ENCODE measurements at regions not wholly inside any gene's neighbourhood (a gene's known extent, or its start where the extent isn't known, plus 50 kb on each side); places are given as distances from the start of the nearest gene placed in this dataset.

DNA sequence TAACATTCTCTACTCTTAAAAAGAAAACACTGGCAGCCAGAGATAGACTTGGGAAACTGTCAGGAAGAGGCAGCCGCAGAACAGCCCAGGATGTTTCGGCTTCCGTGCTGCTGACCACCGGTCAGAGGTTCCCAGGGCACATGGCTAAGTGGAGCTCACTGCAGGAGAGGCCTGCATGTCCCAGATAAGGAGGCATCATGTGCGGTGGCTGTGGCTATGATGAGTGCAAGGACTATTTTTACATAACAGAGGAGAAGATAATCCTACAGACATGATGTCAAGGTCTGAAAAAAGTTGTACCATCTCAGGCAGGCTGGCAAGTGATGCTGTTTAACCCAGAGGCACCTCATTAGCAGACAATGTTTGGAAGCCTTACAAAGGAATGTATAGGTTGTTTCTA, 252.3 kb downstream of the CYRIA start:
- no peak overlapping the region for H2BK20ac ChIP-seq (ENCODE audit: low read depth, low read length)
- no peak overlapping the region for H3K4ac ChIP-seq (ENCODE audit: low read depth, low read length)
- no peak overlapping the region for H3K23ac ChIP-seq (ENCODE audit: low read depth, low read length)
- dilution Hi-C loops (cut with HindIII; ENCODE audit: low sequenced_read_pairs, unreplicated experiment) (no loop called here), in situ Hi-C loops (cut with MboI; ENCODE audit: low sequenced_read_pairs) (no loop called here), intact Hi-C loops (cut with micrococcal nuclease) (no loop called here)
- H3K9ac ChIP-seq (ENCODE audit: low read depth, low read length): no peak overlapping the region
- no peaks in the 10 kb centered on the region for H3K27me3 ChIP-seq (ENCODE audit: control insufficient read depth, insufficient read depth, low read length)
- no peaks in the 10 kb centered on the region for H3K36me3 ChIP-seq (ENCODE audit: control insufficient read depth, insufficient read depth, low read length)
- no peak overlapping the region for H3K14ac ChIP-seq (replicated peaks; ENCODE audit: low read depth, low read length)
- 11% methylated on average over 4 of the region's 5 CpGs; no CpG with 5 or more reads in 1 of the 2 experiments for WGBS, 2 experiments (ENCODE audit: extremely low coverage in 2 of 2, insufficient read length in 1 of 2)
- no peak overlapping the region for H2AK5ac ChIP-seq (ENCODE audit: low read depth, low read length)
- H2BK15ac ChIP-seq (ENCODE audit: low read depth, low read length): no peak overlapping the region
- CTCF ChIA-PET: no interaction called here
- no TSS peak for BruUV-seq (replicated peaks)
- H3K9me1 ChIP-seq (ENCODE audit: insufficient read depth, low read length): no peaks in the 10 kb centered on the region
- H4K8ac ChIP-seq (ENCODE audit: low read depth in 2 of 2, low read length in 2 of 2): no peak overlapping the region
- no peak overlapping the region for H2AK9ac ChIP-seq (replicated peaks; ENCODE audit: low read depth, low read length, poor library complexity)
- H3K4me2 ChIP-seq (ENCODE audit: low read depth, low read length): no peak overlapping the region
- no peak overlapping the region for H3K4me3 ChIP-seq (ENCODE audit: insufficient read depth, low read depth, low read length)
- H4K20me1 ChIP-seq (ENCODE audit: insufficient read depth, low read length): no peaks in the 10 kb centered on the region
- ATAC-seq (ENCODE audit: low read depth): no peak
- no peak overlapping the region for H4K5ac ChIP-seq (ENCODE audit: low read depth, low read length)
- H3K9me3 ChIP-seq (ENCODE audit: control insufficient read depth, insufficient read depth, low read length): peaks cover 15% of the 10 kb centered on the region
- no peak overlapping the region for H3K56ac ChIP-seq (ENCODE audit: extremely low read depth, insufficient read depth, low read length)
- POLR2A ChIA-PET (ENCODE audit: unreplicated experiment): no interaction called here
- no peaks in the 10 kb centered on the region for H3K4me1 ChIP-seq (ENCODE audit: control insufficient read depth, insufficient read depth, low read length)
- H2BK120ac ChIP-seq (ENCODE audit: low read depth, low read length): no peak overlapping the region
- no peaks in the 10 kb centered on the region for H3K79me1 ChIP-seq (ENCODE audit: low read depth in 1 of 2, low read length in 2 of 2)
- no peak overlapping the region for H3K27ac ChIP-seq (ENCODE audit: insufficient read depth, low read length)
- no peak overlapping the region for H2AFZ ChIP-seq (replicated peaks; ENCODE audit: low read length, poor library complexity)
- H3K18ac ChIP-seq (ENCODE audit: low read depth, low read length): no peak overlapping the region
- no peak overlapping the region for H4K91ac ChIP-seq (ENCODE audit: insufficient read depth, low read depth, low read length)
- no peak for TF ChIP-seq POLR2A (IDR thresholded peaks at IDR 0.05; ENCODE audit: low read depth, low read length)
- no peak for TF ChIP-seq CEBPB (IDR thresholded peaks at IDR 0.05; ENCODE audit: low read depth, low read length)
- TF ChIP-seq BHLHE40 (IDR thresholded peaks at IDR 0.05; ENCODE audit: low read depth, low read length): no peak
- no peak for TF ChIP-seq CHD1 (IDR thresholded peaks at IDR 0.05; ENCODE audit: low read depth, low read length)
- TF ChIP-seq RCOR1 (IDR thresholded peaks at IDR 0.05; ENCODE audit: insufficient replicate concordance, low read length): no peak
- TF ChIP-seq NFE2L2 (IDR thresholded peaks at IDR 0.05; ENCODE audit: low read depth, low read length): no peak
- no peak for DNase-seq
- no peak overlapping the region for H2BK5ac ChIP-seq (ENCODE audit: low read depth, low read length, poor library complexity, severe bottlenecking)

Measured in IMR-90 (cell line).